NT2/D1 (cell line): ENCODE measurements at regions not wholly inside any gene's neighbourhood (a gene's known extent, or its start where the extent isn't known, plus 50 kb on each side); places are given as distances from the start of the nearest gene placed in this dataset.

Source experiments
- DNase-seq: peaks from one replicate; pipeline ENCODE4 v3.0.0-alpha.2; 2011; ENCODE audit warnings: low read depth, low spot score
- H3K27me3 ChIP-seq: 2 replicates; pipeline ENCODE4 v1.6.0; 2011; ENCODE audit warnings: mild to moderate bottlenecking; ENCODE audit not compliant: insufficient read length, insufficient read depth
- H3K36me3 ChIP-seq: 2 replicates; pipeline ENCODE4 v1.6.1; 2011; ENCODE audit warnings: mild to moderate bottlenecking, low read length, mixed read lengths; ENCODE audit not compliant: insufficient read depth, insufficient read length
- H3K4me1 ChIP-seq: 2 replicates; pipeline ENCODE4 v1.5.1; 2011; ENCODE audit not compliant: insufficient read depth, insufficient read length
- H3K4me3 ChIP-seq: 2 replicates; pipeline ENCODE4 v1.5.1; 2011; ENCODE audit warnings: low read depth; ENCODE audit not compliant: insufficient read length
- H3K9ac ChIP-seq: 2 replicates; pipeline ENCODE4 v1.6.0; 2011; ENCODE audit warnings: low read depth; ENCODE audit not compliant: insufficient read length
- H3K9me3 ChIP-seq: 2 replicates; pipeline ENCODE4 v1.5.1; 2011; ENCODE audit warnings: mild to moderate bottlenecking, low read length; ENCODE audit not compliant: insufficient read depth
- SUZ12 ChIP-seq: IDR thresholded peaks from 2 replicates; pipeline ENCODE4 v1.6.1; 2011; ENCODE audit not compliant: insufficient read length, insufficient read depth; ENCODE audit errors: extremely low read depth
- YY1 ChIP-seq: IDR thresholded peaks from 2 replicates; pipeline ENCODE4 v1.6.1; 2011; ENCODE audit not compliant: insufficient read length, insufficient read depth
- ZNF274 ChIP-seq: IDR thresholded peaks from 2 replicates; pipeline ENCODE4 v1.6.1; 2011; ENCODE audit warnings: mild to moderate bottlenecking, low read depth, low read length

DNA sequence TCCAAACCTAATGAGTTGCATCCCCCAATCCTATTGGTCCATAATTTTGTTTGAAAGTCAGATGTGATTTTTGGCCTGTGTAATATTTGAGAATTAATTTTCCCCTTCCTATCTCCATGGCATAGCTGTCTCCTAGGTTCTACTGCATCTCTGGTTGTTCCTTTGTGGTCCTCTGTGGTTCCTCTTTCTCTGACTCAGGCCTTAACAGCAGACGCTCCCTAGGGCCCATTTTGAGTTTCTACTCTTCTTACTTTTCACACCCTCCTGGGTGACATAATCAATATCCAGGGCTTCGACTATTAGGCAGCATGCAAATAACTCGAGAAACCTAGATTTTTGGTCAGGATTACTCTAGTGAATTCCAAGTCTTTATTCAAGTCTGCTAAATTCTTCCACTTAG lies 160.7 kb downstream of the RFC3 start:
- TF ChIP-seq SUZ12: no peak
- no peak for TF ChIP-seq ZNF274
- no peak for TF ChIP-seq YY1
- Histone ChIP-seq H3K36me3 (no peaks in the 10 kb centered on the region), H3K4me3 (no peak overlapping the region), H3K27me3 (no peaks in the 10 kb centered on the region), H3K4me1 (no peaks in the 10 kb centered on the region), H3K9me3 (no peaks in the 10 kb centered on the region), H3K9ac (no peak overlapping the region)
- DNase-seq: no peak

DNA sequence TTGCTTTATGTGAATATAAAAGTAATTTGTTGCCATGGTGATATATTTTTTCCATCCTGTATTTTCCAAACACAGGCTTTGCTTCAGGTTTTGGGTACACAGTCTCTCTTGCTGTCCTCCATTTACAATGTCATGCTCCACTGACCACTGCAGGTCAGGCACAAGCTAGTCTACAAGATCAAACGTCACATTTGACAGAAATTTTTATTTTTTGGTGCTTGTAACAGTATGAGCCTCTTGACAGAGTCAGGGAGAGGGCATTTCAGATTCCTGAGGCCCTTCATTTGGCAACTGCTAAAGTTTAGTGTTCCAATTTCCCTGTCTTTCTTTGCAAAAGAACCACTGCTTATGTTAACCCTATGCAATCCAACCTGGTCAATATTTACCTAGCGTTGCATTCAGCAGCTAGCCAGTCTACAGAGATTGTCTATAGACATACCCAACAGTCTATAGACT lies 175.0 kb downstream of the RFC3 start:
- DNase-seq: no peak
- Histone ChIP-seq H3K4me1 (no peaks in the 10 kb centered on the region), H3K36me3 (no peaks in the 10 kb centered on the region), H3K9ac (no peak overlapping the region), H3K9me3 (no peaks in the 10 kb centered on the region), H3K27me3 (no peaks in the 10 kb centered on the region), H3K4me3 (no peak overlapping the region)
- TF ChIP-seq SUZ12: no peak
- TF ChIP-seq ZNF274: no peak
- no peak for TF ChIP-seq YY1

DNA sequence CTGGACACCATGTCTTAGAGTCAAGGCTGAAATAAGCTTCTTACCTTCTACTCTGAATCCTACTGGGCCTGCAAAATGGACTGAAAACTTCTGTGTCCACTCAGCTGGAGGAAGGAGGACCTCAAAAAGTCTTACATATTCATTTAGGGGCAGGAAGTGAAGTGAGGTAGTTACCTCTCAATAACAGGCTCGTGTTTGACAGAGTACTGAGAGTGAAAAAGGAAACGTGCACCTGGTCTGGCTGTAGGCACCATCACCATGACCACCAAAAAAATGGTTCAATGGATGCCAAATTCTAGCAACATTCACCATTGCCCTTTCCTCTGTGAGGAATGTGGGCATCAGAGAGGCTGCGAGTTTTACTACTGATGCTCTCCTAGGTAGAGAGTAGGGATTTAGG lies 176.2 kb downstream of the RFC3 start:
- Histone ChIP-seq H3K4me1 (no peaks in the 10 kb centered on the region), H3K9me3 (no peaks in the 10 kb centered on the region), H3K27me3 (no peaks in the 10 kb centered on the region), H3K4me3 (no peak overlapping the region), H3K36me3 (no peaks in the 10 kb centered on the region), H3K9ac (no peak overlapping the region)
- TF ChIP-seq SUZ12 (no peak), YY1 (no peak), ZNF274 (no peak)
- DNase-seq: no peak

DNA sequence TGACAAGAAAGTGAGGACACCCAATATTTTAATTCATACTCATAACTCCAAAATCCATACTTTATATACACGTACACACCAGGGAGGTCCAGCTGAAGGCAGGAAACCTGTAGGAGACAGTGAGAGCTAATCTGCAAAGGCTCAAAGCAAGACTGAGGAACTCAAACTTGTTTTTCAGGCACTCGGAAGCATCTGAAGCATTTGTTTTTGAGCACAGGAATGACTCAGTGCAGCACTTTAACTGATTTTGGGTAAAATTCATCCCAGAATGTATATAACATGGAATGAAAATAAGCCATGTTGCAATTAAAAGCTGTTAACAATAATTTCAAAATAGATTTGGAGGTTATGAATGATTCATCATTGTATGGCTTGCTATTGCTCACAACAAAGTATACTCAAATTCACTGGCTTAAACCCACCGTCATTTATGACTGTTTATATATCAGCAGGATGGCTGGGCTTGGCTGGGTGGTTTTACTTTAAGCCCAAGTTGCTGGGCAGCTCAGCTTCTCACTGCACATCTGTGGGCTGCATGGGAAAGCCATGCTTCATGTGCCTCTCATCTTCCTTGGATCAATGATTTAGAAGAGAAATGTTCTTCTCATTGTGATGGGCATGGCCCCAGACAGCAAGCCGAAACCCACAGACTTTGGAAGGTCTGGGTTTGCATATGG lies 177.0 kb downstream of the RFC3 start:
- H3K27me3 ChIP-seq: no peaks in the 10 kb centered on the region
- H3K36me3 ChIP-seq: no peaks in the 10 kb centered on the region
- no peak overlapping the region for H3K9ac ChIP-seq
- H3K9me3 ChIP-seq: no peaks in the 10 kb centered on the region
- H3K4me1 ChIP-seq: no peaks in the 10 kb centered on the region
- H3K4me3 ChIP-seq: no peak overlapping the region
- DNase-seq: no peak
- no peak for TF ChIP-seq ZNF274
- no peak for TF ChIP-seq SUZ12
- TF ChIP-seq YY1: no peak

DNA sequence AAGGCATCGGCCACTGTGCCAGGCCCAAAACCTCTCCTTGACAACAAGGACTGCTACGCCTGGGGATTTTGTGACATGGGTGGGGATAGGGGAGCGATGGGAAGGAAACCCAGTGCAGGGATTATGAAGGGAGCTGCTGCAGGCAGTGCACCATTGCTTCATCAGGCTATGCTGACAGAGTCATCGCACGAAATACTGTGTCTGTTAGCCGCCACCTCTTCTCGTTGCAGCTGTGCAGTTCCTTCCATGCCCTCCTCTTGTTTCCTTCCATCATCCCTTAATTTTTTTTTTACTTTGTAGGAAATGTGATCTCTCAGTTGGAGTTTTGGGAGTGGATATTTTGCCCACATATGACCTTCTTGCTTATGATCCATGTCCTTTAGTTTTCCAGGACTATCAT lies 178.7 kb downstream of the RFC3 start:
- TF ChIP-seq ZNF274 (no peak), YY1 (no peak), SUZ12 (no peak)
- no peaks in the 10 kb centered on the region for H3K9me3 ChIP-seq
- H3K9ac ChIP-seq: no peak overlapping the region
- H3K36me3 ChIP-seq: no peaks in the 10 kb centered on the region
- no peaks in the 10 kb centered on the region for H3K27me3 ChIP-seq
- DNase-seq: no peak
- no peak overlapping the region for H3K4me3 ChIP-seq
- no peaks in the 10 kb centered on the region for H3K4me1 ChIP-seq

DNA sequence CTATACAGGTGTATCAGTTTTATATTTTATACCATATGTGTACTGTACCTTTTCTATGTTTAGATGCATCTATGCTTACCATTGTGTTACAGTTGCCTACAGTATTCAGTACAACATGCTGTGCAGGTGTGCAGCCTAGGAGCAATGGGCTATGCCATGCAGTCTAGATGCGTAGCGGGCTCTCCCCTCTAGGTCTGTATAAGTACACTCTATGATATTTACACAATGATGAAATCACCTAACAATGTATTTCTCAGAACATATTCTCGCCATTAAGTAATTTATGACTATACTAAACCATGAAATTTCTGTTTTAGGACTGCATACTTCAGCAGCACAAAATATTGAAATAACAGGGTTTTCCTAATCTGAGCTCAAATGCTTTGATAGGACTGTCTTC lies 179.6 kb downstream of the RFC3 start:
- H3K4me1 ChIP-seq: no peaks in the 10 kb centered on the region
- H3K27me3 ChIP-seq: no peaks in the 10 kb centered on the region
- H3K9ac ChIP-seq: no peak overlapping the region
- TF ChIP-seq YY1 (no peak), ZNF274 (no peak), SUZ12 (no peak)
- H3K9me3 ChIP-seq: no peaks in the 10 kb centered on the region
- no peak for DNase-seq
- H3K36me3 ChIP-seq: no peaks in the 10 kb centered on the region
- no peak overlapping the region for H3K4me3 ChIP-seq

DNA sequence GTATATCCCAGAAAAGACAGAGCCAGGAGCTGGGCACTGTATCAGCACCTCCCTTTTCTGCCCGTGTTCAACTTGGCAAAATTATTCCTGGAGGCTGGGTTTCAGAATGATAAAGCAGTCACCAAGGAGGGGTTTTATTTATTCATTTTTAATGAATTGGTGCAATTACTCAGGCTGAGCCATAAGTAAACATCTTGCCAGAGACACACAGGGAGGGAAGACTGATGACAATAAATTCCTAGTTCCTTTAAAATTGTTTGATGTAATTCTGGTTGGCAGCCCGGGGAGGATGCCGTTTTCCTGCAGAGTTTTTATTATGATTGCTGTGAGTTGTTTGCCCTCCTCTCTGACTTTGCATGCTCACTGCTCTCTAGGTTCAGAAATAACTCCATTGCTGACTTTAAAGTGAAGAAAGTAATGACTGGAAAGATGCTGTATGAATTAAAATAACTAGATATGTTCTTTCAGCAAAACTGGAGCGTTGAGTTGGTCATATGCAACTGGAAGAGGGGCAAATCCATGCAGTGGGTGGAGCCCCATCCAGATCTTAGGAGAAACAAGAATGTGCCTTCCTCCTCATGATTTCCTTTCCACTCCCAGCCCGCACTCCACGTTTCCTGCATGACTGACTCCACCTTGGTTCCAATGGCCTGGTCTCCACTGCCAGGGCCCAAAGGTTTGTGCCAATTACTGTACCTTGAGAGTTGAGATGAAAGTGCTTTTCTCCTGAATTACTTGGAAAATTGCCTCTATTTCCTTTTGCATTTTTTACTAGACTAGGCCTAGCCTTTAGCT lies 182.1 kb downstream of the RFC3 start:
- DNase-seq: no peak
- H3K9me3 ChIP-seq: no peaks in the 10 kb centered on the region
- no peak overlapping the region for H3K4me3 ChIP-seq
- no peak overlapping the region for H3K9ac ChIP-seq
- TF ChIP-seq SUZ12 (no peak), YY1 (no peak)
- H3K4me1 ChIP-seq: no peaks in the 10 kb centered on the region
- H3K27me3 ChIP-seq: no peaks in the 10 kb centered on the region
- no peaks in the 10 kb centered on the region for H3K36me3 ChIP-seq
